GM23338 (cell line): ENCODE measurements at regions not wholly inside any gene's neighbourhood (a gene's known extent, or its start where the extent isn't known, plus 50 kb on each side); places are given as distances from the start of the nearest gene placed in this dataset.

Source experiments
- ATAC-seq: fragments of 200-7000 bp; cut with Tn5 transposase; 3 replicates; pipeline ENCODE4 v1.9.1; 2020
- DNase-seq: peaks from one replicate; pipeline ENCODE4 v3.0.0-alpha.2; 2015; ENCODE audit warnings: low spot score
- H2AFZ ChIP-seq: fragments of 200-600 bp; sonication (generic); 2 replicates; pipeline ENCODE4 v1.8.0; 2016; ENCODE audit warnings: antibody characterized with exemption, mild to moderate bottlenecking, moderate library complexity
- H3F3A ChIP-seq: fragments of 200-600 bp; sonication (generic); replicated peaks from 2 replicates; pipeline ENCODE4 v1.8.0; 2017; ENCODE audit warnings: antibody characterized with exemption, mixed run types, low read depth
- H3K27ac ChIP-seq: fragments of 200-600 bp; sonication (generic); 2 replicates; pipeline ENCODE4 v1.6.1; 2016; ENCODE audit warnings: low read depth
- H3K27me3 ChIP-seq: fragments of 200-600 bp; sonication (generic); 2 replicates; pipeline ENCODE4 v1.8.0; 2016; ENCODE audit warnings: mild to moderate bottlenecking, mixed run types, moderate library complexity; ENCODE audit not compliant: insufficient read depth
- H3K36me3 ChIP-seq: fragments of 200-600 bp; sonication (generic); 2 replicates; pipeline ENCODE4 v1.8.0; 2016; ENCODE audit warnings: mild to moderate bottlenecking; ENCODE audit not compliant: insufficient read depth
- H3K4me1 ChIP-seq: fragments of 200-600 bp; sonication (generic); 2 replicates; pipeline ENCODE4 v1.8.0; 2016; ENCODE audit warnings: mild to moderate bottlenecking, moderate library complexity; ENCODE audit not compliant: insufficient read depth
- H3K4me2 ChIP-seq: fragments of 200-600 bp; sonication (generic); 2 replicates; pipeline ENCODE4 v1.7.1; 2017; ENCODE audit warnings: mixed run types
- H3K4me3 ChIP-seq: fragments of 200-600 bp; sonication (generic); 2 replicates; pipeline ENCODE4 v1.6.1; 2016; ENCODE audit warnings: mixed run types
- H3K79me2 ChIP-seq: fragments of 200-600 bp; sonication (generic); replicated peaks from 2 replicates; pipeline ENCODE4 v1.8.0; 2017; ENCODE audit warnings: mild to moderate bottlenecking; ENCODE audit not compliant: insufficient read depth
- H3K9me2 ChIP-seq: fragments of 200-600 bp; sonication (generic); 2 replicates; pipeline ENCODE4 v1.8.0; 2017; ENCODE audit not compliant: insufficient read depth
- H4K20me1 ChIP-seq: fragments of 200-600 bp; sonication (generic); replicated peaks from 2 replicates; pipeline ENCODE4 v1.8.0; 2017; ENCODE audit warnings: mild to moderate bottlenecking; ENCODE audit not compliant: insufficient read depth
- H3K27ac Mint-ChIP-seq: 2 replicates; pipeline ENCODE4 v1.8.0; 2020; ENCODE audit warnings: inconsistent platforms, mild to moderate bottlenecking, moderate library complexity, mixed read lengths
- H3K27me3 Mint-ChIP-seq: 3 replicates; pipeline ENCODE4 v1.8.0; 2022; ENCODE audit warnings: low read depth, mild to moderate bottlenecking, moderate library complexity, mixed read lengths, inconsistent platforms; ENCODE audit not compliant: insufficient read depth, poor library complexity
- H3K36me3 Mint-ChIP-seq: 3 replicates; pipeline ENCODE4 v1.8.0; 2021; ENCODE audit warnings: low read depth, mild to moderate bottlenecking, inconsistent platforms, moderate library complexity, mixed read lengths
- H3K4me1 Mint-ChIP-seq: 3 replicates; pipeline ENCODE4 v1.8.0; 2020; ENCODE audit warnings: mild to moderate bottlenecking, inconsistent platforms, mixed read lengths
- H3K4me3 Mint-ChIP-seq: 3 replicates; pipeline ENCODE4 v1.8.0; 2021; ENCODE audit warnings: moderate library complexity, mild to moderate bottlenecking, inconsistent platforms, mixed read lengths
- H3K9me3 Mint-ChIP-seq: 3 replicates; pipeline ENCODE4 v1.8.0; 2020; ENCODE audit warnings: moderate library complexity, mild to moderate bottlenecking, inconsistent platforms, mixed read lengths
- CREB1 ChIP-seq: fragments of 250-450 bp; sonication (Bioruptor Pico); IDR thresholded peaks from 2 replicates; pipeline ENCODE4 v1.5.0; 2020; ENCODE audit warnings: low read depth, mild to moderate bottlenecking, moderate library complexity
- ETS1 ChIP-seq: IDR thresholded peaks from 2 replicates; pipeline ENCODE4 v1.6.1; 2016; ENCODE audit warnings: antibody characterized with exemption
- JUNB ChIP-seq: IDR thresholded peaks from one replicate; pipeline ENCODE4 v1.6.1; 2016; ENCODE audit warnings: antibody characterized with exemption; ENCODE audit not compliant: unreplicated experiment
- POLR2AphosphoS5 ChIP-seq: IDR thresholded peaks from 2 replicates; pipeline ENCODE4 v1.6.1; 2016; ENCODE audit warnings: antibody characterized with exemption, low read depth
- STAT1 ChIP-seq: IDR thresholded peaks from one replicate; pipeline ENCODE4 v1.6.1; 2016; ENCODE audit warnings: antibody characterized with exemption; ENCODE audit not compliant: unreplicated experiment
- ZNF114 ChIP-seq: fragments of 250-450 bp; sonication (Bioruptor Pico); IDR thresholded peaks from 2 replicates; pipeline ENCODE4 v1.5.0; 2020; ENCODE audit warnings: mild to moderate bottlenecking, moderate library complexity
- ZNF331 ChIP-seq: fragments of 250-450 bp; sonication (Bioruptor Pico); IDR thresholded peaks from 2 replicates; pipeline ENCODE4 v1.5.0; 2020; ENCODE audit warnings: low read depth, mild to moderate bottlenecking, moderate library complexity
- ZNF462 ChIP-seq: fragments of 250-450 bp; sonication (Bioruptor Pico); IDR thresholded peaks from 2 replicates; pipeline ENCODE4 v1.5.0; 2020; ENCODE audit warnings: mild to moderate bottlenecking, moderate library complexity
- TF ChIP-seq, protein P1 (sequence below), 2 experiments: fragments of 200-600 bp in 1 of 2; sonication (generic) in 1 of 2; conservative IDR thresholded peaks; 2 replicates each; pipeline versions ENCODE4 v1.5.1 to v1.6.1; 2016 to 2017; ENCODE audit warnings: antibody characterized with exemption in 2 of 2, low read depth in 2 of 2, mild to moderate bottlenecking in 2 of 2, moderate library complexity in 1 of 2

- no peak for TF ChIP-seq STAT1
- no peak for TF ChIP-seq POLR2AphosphoS5
- TF ChIP-seq ZNF462 (CRISPR knock-in tag), result no peak
- TF ChIP-seq CREB1 (CRISPR knock-in tag), result no peak
- TF ChIP-seq ETS1, result no peak
These were observed 482.5 kb downstream of the PABPC4L start (continued) for GRCh38 chr4:133719098-133719497.

DNA sequence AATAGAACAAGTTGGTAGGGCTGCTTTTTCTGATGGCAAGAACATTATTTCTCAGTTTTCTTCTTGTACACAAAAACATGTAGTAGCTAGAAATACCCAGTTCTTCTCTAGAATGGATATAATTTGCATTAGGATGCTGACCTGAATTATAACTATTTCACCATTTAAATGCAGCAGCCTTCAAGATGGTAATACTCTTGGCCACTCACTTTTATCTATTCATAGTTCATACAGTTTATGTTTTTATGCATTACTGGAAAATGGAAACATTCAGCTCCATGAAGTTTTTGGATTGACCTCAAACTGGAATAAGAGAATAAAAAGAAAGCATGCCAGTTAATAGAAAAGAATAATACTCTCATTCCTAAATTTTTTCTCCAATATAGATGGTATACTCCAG is 487.4 kb downstream of the PABPC4L start:
- no peak overlapping the region for H3K27ac ChIP-seq
- DNase-seq, result no peak
- no peak overlapping the region for H3K4me2 ChIP-seq
- H3K4me1 ChIP-seq, result no peaks in the 10 kb centered on the region
- H3K27ac Mint-ChIP-seq, result no peak overlapping the region
- no peaks in the 10 kb centered on the region for H3F3A ChIP-seq
- no peaks in the 10 kb centered on the region for H3K4me1 Mint-ChIP-seq
- H3K27me3 ChIP-seq, result no peaks in the 10 kb centered on the region
- H3K36me3 ChIP-seq, result no peaks in the 10 kb centered on the region
- H3K27me3 Mint-ChIP-seq, result no peaks in the 10 kb centered on the region
- H3K4me3 ChIP-seq, result no peak overlapping the region
- H3K36me3 Mint-ChIP-seq, result no peaks in the 10 kb centered on the region
- H4K20me1 ChIP-seq, result no peaks in the 10 kb centered on the region
- H2AFZ ChIP-seq, result no peak overlapping the region
- no peak for ATAC-seq
- H3K79me2 ChIP-seq, result no peaks in the 10 kb centered on the region
- no peaks in the 10 kb centered on the region for H3K9me3 Mint-ChIP-seq
- H3K4me3 Mint-ChIP-seq, result no peak overlapping the region
- TF ChIP-seq JUNB, result no peak
- TF ChIP-seq, protein P1, sequence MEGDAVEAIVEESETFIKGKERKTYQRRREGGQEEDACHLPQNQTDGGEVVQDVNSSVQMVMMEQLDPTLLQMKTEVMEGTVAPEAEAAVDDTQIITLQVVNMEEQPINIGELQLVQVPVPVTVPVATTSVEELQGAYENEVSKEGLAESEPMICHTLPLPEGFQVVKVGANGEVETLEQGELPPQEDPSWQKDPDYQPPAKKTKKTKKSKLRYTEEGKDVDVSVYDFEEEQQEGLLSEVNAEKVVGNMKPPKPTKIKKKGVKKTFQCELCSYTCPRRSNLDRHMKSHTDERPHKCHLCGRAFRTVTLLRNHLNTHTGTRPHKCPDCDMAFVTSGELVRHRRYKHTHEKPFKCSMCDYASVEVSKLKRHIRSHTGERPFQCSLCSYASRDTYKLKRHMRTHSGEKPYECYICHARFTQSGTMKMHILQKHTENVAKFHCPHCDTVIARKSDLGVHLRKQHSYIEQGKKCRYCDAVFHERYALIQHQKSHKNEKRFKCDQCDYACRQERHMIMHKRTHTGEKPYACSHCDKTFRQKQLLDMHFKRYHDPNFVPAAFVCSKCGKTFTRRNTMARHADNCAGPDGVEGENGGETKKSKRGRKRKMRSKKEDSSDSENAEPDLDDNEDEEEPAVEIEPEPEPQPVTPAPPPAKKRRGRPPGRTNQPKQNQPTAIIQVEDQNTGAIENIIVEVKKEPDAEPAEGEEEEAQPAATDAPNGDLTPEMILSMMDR (conservative IDR thresholded peaks at IDR 0.05; ENCODE audit: low read depth in 2 of 2), result no peak
- TF ChIP-seq ZNF114, result no peak
- TF ChIP-seq ZNF331 (CRISPR knock-in tag), result no peak
- H3K9me2 ChIP-seq, result no peaks in the 10 kb centered on the region
